ENCODE measurements at regions not wholly inside any gene's neighbourhood (a gene's known extent, or its start where the extent isn't known, plus 50 kb on each side); places are given as distances from the start of the nearest gene placed in this dataset.

DNA sequence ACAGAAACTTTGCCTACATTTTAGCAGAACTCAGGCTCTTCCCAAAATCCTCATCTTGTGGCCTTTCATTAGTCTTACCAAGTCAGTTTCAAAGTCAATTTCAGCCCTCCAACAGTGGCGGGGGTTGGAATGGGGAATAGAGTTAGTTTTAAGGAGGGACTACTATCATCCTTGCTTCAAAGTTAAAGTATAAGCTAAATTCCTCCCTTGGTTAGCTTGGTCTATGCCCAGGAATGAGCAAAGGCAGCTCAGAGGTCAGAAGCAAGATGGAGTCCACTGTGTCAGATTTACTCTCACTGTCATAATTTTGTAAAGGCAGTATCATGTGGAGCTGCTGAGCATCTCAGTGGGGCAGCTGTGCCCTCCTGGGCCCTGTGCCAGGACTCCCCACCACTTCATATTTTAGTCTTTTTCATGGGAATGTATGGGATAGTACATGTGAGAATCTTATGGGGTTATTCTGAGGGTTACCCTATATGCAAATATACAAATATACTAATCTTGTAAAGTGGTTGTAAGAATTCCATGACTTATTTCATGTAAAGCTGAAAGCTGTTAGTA lies 145.2 kb upstream of the MMADHC start:
- whole genome bisulfite sequencing, 5 donors: 91 to 100% (median 96%) methylated on average over 1 of the region's 1 CpG

DNA sequence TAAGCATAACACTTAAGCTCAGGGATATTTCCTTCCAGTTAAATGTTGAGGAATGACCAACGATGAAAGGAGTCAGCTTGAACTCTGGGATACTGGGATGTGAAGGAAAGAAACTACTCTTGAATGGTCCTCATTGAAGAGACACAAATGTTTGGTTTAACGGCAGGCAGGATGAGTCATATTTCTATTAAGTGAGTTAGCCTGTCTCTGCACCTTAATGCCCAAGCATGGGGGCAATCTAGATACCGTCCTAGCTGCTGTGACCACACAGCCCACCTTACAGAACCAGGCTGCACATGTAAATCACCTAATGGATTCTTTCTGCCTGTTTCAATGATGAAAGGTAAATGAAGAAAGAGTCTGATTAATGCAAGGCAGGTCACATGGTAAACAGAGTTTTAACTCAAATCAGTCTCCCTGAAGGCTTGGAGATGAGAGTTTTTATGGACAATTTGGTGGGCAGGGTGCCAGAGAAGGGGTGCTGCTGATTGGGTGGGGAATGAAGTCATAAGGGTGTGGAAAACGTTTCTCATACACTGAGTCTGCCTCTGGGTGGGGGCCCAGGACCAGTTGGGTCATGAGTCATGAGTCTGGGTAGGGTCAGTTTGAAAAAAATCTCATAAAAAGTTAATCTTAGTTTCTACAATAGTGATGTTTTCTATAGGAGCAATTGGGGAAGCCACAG lies 144.6 kb upstream of the MMADHC start:
- peaks cover 0 to 14% (median 0%) of the 10 kb centered on the region in 4 donors for H3K4me1 ChIP-seq
- TF ChIP-seq, protein P1, sequence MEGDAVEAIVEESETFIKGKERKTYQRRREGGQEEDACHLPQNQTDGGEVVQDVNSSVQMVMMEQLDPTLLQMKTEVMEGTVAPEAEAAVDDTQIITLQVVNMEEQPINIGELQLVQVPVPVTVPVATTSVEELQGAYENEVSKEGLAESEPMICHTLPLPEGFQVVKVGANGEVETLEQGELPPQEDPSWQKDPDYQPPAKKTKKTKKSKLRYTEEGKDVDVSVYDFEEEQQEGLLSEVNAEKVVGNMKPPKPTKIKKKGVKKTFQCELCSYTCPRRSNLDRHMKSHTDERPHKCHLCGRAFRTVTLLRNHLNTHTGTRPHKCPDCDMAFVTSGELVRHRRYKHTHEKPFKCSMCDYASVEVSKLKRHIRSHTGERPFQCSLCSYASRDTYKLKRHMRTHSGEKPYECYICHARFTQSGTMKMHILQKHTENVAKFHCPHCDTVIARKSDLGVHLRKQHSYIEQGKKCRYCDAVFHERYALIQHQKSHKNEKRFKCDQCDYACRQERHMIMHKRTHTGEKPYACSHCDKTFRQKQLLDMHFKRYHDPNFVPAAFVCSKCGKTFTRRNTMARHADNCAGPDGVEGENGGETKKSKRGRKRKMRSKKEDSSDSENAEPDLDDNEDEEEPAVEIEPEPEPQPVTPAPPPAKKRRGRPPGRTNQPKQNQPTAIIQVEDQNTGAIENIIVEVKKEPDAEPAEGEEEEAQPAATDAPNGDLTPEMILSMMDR (IDR thresholded peaks at IDR 0.05): no peak
- TF ChIP-seq EP300 (IDR thresholded peaks at IDR 0.05): no peak
- TF ChIP-seq POLR2AphosphoS5 (IDR thresholded peaks at IDR 0.05): no peak
- TF ChIP-seq POLR2A (IDR thresholded peaks at IDR 0.05): no peak
- DNase-seq: peak in 1 of 2 donors; percentile 77
- 63 to 75% (median 72%) methylated on average over 4 of the region's 4 CpGs for WGBS, 5 donors
- intact Hi-C loops (cut with DNase I; ENCODE audit: low total_unique reads): no loop called here
- H3K9me3 ChIP-seq: no peaks in the 10 kb centered on the region
- H3K36me3 ChIP-seq: no peaks in the 10 kb centered on the region
- no peak overlapping the region for H3K4me3 ChIP-seq
- no peak overlapping the region for H3K27ac ChIP-seq
- H3K27me3 ChIP-seq: no peaks in the 10 kb centered on the region

More for the DNA sequence above, 145.2 kb upstream of the MMADHC start:
- no peak for DNase-seq
- peaks cover 0 to 14% (median 0%) of the 10 kb centered on the region in 4 donors for H3K4me1 ChIP-seq
- H3K27ac ChIP-seq: no peak overlapping the region
- H3K9me3 ChIP-seq: no peaks in the 10 kb centered on the region
- no peaks in the 10 kb centered on the region for H3K27me3 ChIP-seq
- TF ChIP-seq, protein P1 (IDR thresholded peaks at IDR 0.05): no peak
- no peak for TF ChIP-seq POLR2AphosphoS5 (IDR thresholded peaks at IDR 0.05)
- no peak for TF ChIP-seq EP300 (IDR thresholded peaks at IDR 0.05)
- no peak for TF ChIP-seq POLR2A (IDR thresholded peaks at IDR 0.05)
- intact Hi-C loops (cut with DNase I; ENCODE audit: low total_unique reads): no loop called here
- no peak overlapping the region for H3K4me3 ChIP-seq
- no peaks in the 10 kb centered on the region for H3K36me3 ChIP-seq

DNA sequence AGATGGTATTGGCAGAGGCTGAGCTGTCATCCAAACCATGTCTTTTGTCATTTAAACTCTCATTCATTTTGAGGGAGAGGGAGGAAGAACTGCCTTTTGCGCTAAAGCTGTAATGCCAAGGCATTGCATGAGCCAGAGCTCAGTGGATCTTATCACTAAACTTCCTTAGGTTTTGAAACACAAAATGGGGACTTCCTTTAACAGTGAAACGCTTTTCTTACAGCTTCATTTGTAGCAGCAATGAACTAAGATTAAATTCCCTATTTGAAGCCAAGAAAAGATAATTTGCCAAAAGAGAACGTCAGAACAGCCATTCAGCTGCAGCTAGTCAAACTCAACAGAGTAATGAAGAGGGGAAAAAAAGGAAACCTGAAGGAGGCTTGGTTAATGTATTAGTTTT lies 143.5 kb upstream of the MMADHC start:
- Histone ChIP-seq H3K27me3 (no peaks in the 10 kb centered on the region), H3K27ac (no peak overlapping the region), H3K36me3 (no peaks in the 10 kb centered on the region), H3K4me1 (peaks cover 0 to 14% (median 0%) of the 10 kb centered on the region in 4 donors), H3K4me3 (no peak overlapping the region), H3K9me3 (no peaks in the 10 kb centered on the region)
- no peak for TF ChIP-seq POLR2AphosphoS5 (IDR thresholded peaks at IDR 0.05)
- intact Hi-C loops (cut with DNase I; ENCODE audit: low total_unique reads): no loop called here
- DNase-seq: peak in 1 of 2 donors; percentile 60
- 8 to 37% (median 18%) methylated on average over 3 of the region's 3 CpGs for WGBS, 5 donors

DNA sequence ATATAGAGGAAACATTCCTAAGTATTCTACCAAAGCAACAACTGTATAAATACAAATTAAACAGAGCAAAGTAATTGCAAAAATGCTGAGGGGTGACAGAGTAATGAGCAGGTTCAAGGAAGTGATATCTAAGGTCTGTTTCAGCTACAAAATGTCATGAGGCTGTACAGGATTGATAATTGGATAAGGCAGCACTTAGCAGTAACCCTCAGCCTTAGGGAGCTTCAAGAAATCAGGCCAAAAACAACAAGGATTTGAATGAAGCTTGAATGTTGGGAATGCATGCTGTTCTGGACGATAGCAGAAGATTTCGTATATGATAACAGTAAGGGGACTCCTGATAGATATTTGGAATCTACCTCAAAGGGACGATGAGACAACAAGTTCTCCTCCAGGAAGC lies 142.0 kb upstream of the MMADHC start:
- intact Hi-C loops (cut with DNase I; ENCODE audit: low total_unique reads): no loop called here
- Histone ChIP-seq H3K36me3 (no peaks in the 10 kb centered on the region), H3K4me3 (no peak overlapping the region), H3K27ac (no peak overlapping the region), H3K27me3 (no peaks in the 10 kb centered on the region), H3K4me1 (peaks cover 0 to 14% (median 0%) of the 10 kb centered on the region in 4 donors), H3K9me3 (no peaks in the 10 kb centered on the region)
- WGBS, 5 donors: 68 to 83% (median 80%) methylated on average over 3 of the region's 3 CpGs
- no peak for TF ChIP-seq POLR2A (IDR thresholded peaks at IDR 0.05)
- no peak for TF ChIP-seq POLR2AphosphoS5 (IDR thresholded peaks at IDR 0.05)
- no peak for TF ChIP-seq EP300 (IDR thresholded peaks at IDR 0.05)
- TF ChIP-seq, protein P1 (IDR thresholded peaks at IDR 0.05): no peak
- DNase-seq: no peak

DNA sequence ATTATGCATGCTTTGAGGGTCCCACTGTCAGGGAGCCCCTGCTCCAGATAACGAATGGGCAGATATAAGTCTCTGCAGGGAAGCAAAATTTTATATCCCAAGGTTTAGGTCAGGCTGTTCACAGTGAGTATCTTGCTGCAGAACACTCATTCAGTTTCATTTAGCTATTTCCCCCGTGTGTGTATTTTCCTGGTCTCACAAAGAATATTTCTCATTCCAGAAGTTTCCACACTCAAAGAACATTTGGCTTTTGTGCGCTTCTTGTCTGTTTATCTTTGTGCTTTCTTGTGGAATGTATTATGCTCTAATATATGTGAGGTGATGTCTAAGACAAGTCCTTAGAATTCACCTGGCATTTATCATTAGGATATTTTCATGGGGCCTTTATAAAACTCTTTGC lies 140.4 kb upstream of the MMADHC start:
- no peak for DNase-seq
- WGBS, 5 donors: 72 to 81% (median 74%) methylated on average over 3 of the region's 3 CpGs
- TF ChIP-seq EP300 (IDR thresholded peaks at IDR 0.05) (no peak), POLR2AphosphoS5 (IDR thresholded peaks at IDR 0.05) (no peak), POLR2A (IDR thresholded peaks at IDR 0.05) (no peak)
- TF ChIP-seq, protein P1 (IDR thresholded peaks at IDR 0.05): no peak
- Histone ChIP-seq H3K4me3 (no peak overlapping the region), H3K4me1 (peaks cover 0 to 5% (median 0%) of the 10 kb centered on the region in 4 donors), H3K36me3 (no peaks in the 10 kb centered on the region), H3K27me3 (no peaks in the 10 kb centered on the region), H3K27ac (no peak overlapping the region), H3K9me3 (no peaks in the 10 kb centered on the region)
- intact Hi-C loops (cut with DNase I; ENCODE audit: low total_unique reads): no loop called here

All from stomach (tissue), 8 donors.